PC-9 (cell line): ENCODE measurements at regions not wholly inside any gene's neighbourhood (a gene's known extent, or its start where the extent isn't known, plus 50 kb on each side); places are given as distances from the start of the nearest gene placed in this dataset.

Experiments used
- CTCF ChIP-seq: fragments of 200-600 bp; sonication (generic); conservative IDR thresholded peaks from 2 replicates; pipeline ENCODE4 v1.6.1; 2017; ENCODE audit warnings: mixed run types, antibody characterized with exemption, mild to moderate bottlenecking, moderate library complexity
- EZH2 ChIP-seq: fragments of 200-600 bp; sonication (generic); IDR thresholded peaks from 2 replicates; pipeline ENCODE4 v1.8.0; 2017; ENCODE audit warnings: antibody characterized with exemption, low read depth

GRCh38 chr12:18824287-18824686, 86.4 kb downstream of the CAPZA3 start:
- no peak for TF ChIP-seq CTCF
- no peak for TF ChIP-seq EZH2
